H9 (cell line): ENCODE measurements at regions not wholly inside any gene's neighbourhood (a gene's known extent, or its start where the extent isn't known, plus 50 kb on each side); places are given as distances from the start of the nearest gene placed in this dataset.
A peak's percentile ranks its signal among the peaks of the same experiment; 100 is the strongest.

Experiments
- DNase-seq: peaks from one replicate; pipeline ENCODE4 v3.0.0-alpha.2; 2017
- H2AFZ ChIP-seq: one replicate; pipeline ENCODE4 v1.6.1; 2013; ENCODE audit warnings: mild to moderate bottlenecking, low read length, control low read depth, moderate library complexity
- H2AK5ac ChIP-seq: 2 replicates; pipeline ENCODE4 v1.6.1; 2013; ENCODE audit warnings: low read length, control low read depth, mixed read lengths; ENCODE audit not compliant: insufficient read length
- H2BK120ac ChIP-seq: one replicate; pipeline ENCODE4 v1.6.1; 2013; ENCODE audit warnings: low read depth, mild to moderate bottlenecking, low read length, control low read depth, inconsistent platforms; ENCODE audit not compliant: poor library complexity, severe bottlenecking
- H2BK12ac ChIP-seq: 2 replicates; pipeline ENCODE4 v1.6.1; 2013; ENCODE audit warnings: low read length, control low read depth, mixed read lengths, low read depth; ENCODE audit not compliant: insufficient read length
- H2BK15ac ChIP-seq: 2 replicates; pipeline ENCODE4 v1.6.1; 2013; ENCODE audit warnings: low read depth, low read length, control low read depth
- H2BK20ac ChIP-seq: one replicate; pipeline ENCODE4 v1.6.1; 2013; ENCODE audit warnings: low read depth, mild to moderate bottlenecking, low read length, control low read depth, inconsistent platforms; ENCODE audit not compliant: poor library complexity, severe bottlenecking
- H2BK5ac ChIP-seq: 2 replicates; pipeline ENCODE4 v1.6.1; 2013; ENCODE audit warnings: low read length, control low read depth, mixed read lengths; ENCODE audit not compliant: insufficient read length
- H3K14ac ChIP-seq: 2 replicates; pipeline ENCODE4 v1.6.1; 2013; ENCODE audit warnings: low read length, control low read depth; ENCODE audit not compliant: insufficient read depth
- H3K18ac ChIP-seq: 2 replicates; pipeline ENCODE4 v1.6.1; 2013; ENCODE audit warnings: low read depth, mild to moderate bottlenecking, mixed read lengths, low read length, control low read depth; ENCODE audit not compliant: insufficient read length
- H3K23ac ChIP-seq: 2 replicates; pipeline ENCODE4 v1.6.1; 2013; ENCODE audit warnings: low read length, control low read depth, mixed read lengths, low read depth; ENCODE audit not compliant: insufficient read length
- H3K23me2 ChIP-seq: 2 replicates; pipeline ENCODE4 v1.6.1; 2013; ENCODE audit warnings: low read depth, mild to moderate bottlenecking, mixed read lengths, low read length, control low read depth; ENCODE audit not compliant: insufficient read length, poor library complexity, severe bottlenecking
- H3K27ac ChIP-seq: 2 replicates; pipeline ENCODE4 v1.5.1; 2013; ENCODE audit warnings: low read length, control low read depth, mixed read lengths, low read depth; ENCODE audit not compliant: insufficient read length
- H3K27me3 ChIP-seq: 2 replicates; pipeline ENCODE4 v1.6.1; 2013; ENCODE audit warnings: low read length, control low read depth, inconsistent platforms; ENCODE audit not compliant: insufficient read depth
- H3K4ac ChIP-seq: 2 replicates; pipeline ENCODE4 v1.6.1; 2013; ENCODE audit warnings: low read depth, mild to moderate bottlenecking, control low read depth, inconsistent platforms, low read length, moderate library complexity
- H3K4me1 ChIP-seq: 2 replicates; pipeline ENCODE4 v1.6.1; 2013; ENCODE audit warnings: low read length, control low read depth, inconsistent platforms; ENCODE audit not compliant: insufficient read depth
- H3K4me2 ChIP-seq: 2 replicates; pipeline ENCODE4 v1.6.1; 2013; ENCODE audit warnings: low read length, control low read depth, mixed read lengths; ENCODE audit not compliant: insufficient read length, insufficient read depth
- H3K56ac ChIP-seq: 2 replicates; pipeline ENCODE4 v1.6.1; 2013; ENCODE audit warnings: low read depth, mild to moderate bottlenecking, mixed read lengths, low read length, control low read depth; ENCODE audit not compliant: insufficient read length
- H3K79me1 ChIP-seq: 2 replicates; pipeline ENCODE4 v1.6.1; 2013; ENCODE audit warnings: low read depth, mild to moderate bottlenecking, moderate library complexity, low read length, control low read depth, inconsistent platforms; ENCODE audit not compliant: insufficient read depth, poor library complexity, severe bottlenecking
- H3K79me2 ChIP-seq: 2 replicates; pipeline ENCODE4 v1.6.1; 2013; ENCODE audit warnings: low read length, control low read depth, inconsistent platforms; ENCODE audit not compliant: insufficient read depth
- H3K9ac ChIP-seq: 2 replicates; pipeline ENCODE4 v1.6.1; 2013; ENCODE audit warnings: low read length, control low read depth, mixed read lengths; ENCODE audit not compliant: insufficient read length; ENCODE audit errors: extremely low read depth
- H3K9me3 ChIP-seq: one replicate; pipeline ENCODE4 v1.6.1; 2013; ENCODE audit warnings: low read depth, low read length, inconsistent platforms; ENCODE audit not compliant: control insufficient read depth
- H3T11ph ChIP-seq: one replicate; pipeline ENCODE4 v1.6.1; 2013; ENCODE audit warnings: mild to moderate bottlenecking, low read length, control low read depth, inconsistent platforms
- H4K20me1 ChIP-seq: one replicate; pipeline ENCODE4 v1.6.1; 2013; ENCODE audit not compliant: control insufficient read depth, insufficient read length, insufficient read depth
- H4K5ac ChIP-seq: 2 replicates; pipeline ENCODE4 v1.6.1; 2013; ENCODE audit warnings: low read depth, mild to moderate bottlenecking, mixed read lengths, low read length, control low read depth; ENCODE audit not compliant: insufficient read length
- H4K8ac ChIP-seq: replicated peaks from 2 replicates; pipeline ENCODE4 v1.6.1; 2013; ENCODE audit warnings: low read length, control low read depth, mixed read lengths, low read depth; ENCODE audit not compliant: insufficient read length
- H4K91ac ChIP-seq: 2 replicates; pipeline ENCODE4 v1.6.1; 2013; ENCODE audit warnings: low read depth, mild to moderate bottlenecking, moderate library complexity, mixed read lengths, low read length, control low read depth; ENCODE audit not compliant: insufficient read length
- H3K27ac Mint-ChIP-seq, 3 experiments: 2 replicates in 2 of 3; 3 replicates in 1 of 3; pipeline ENCODE4 v1.8.0; 2020 to 2021; ENCODE audit warnings: mixed read lengths in 3 of 3, mild to moderate bottlenecking in 1 of 3, moderate library complexity in 1 of 3
- H3K27me3 Mint-ChIP-seq: 2 replicates; pipeline ENCODE4 v1.8.0; 2021; ENCODE audit warnings: low read depth, mild to moderate bottlenecking, moderate library complexity, mixed read lengths
- H3K36me3 Mint-ChIP-seq, 3 experiments: 2 replicates in 2 of 3; 3 replicates in 1 of 3; pipeline ENCODE4 v1.8.0; 2020 to 2021; ENCODE audit warnings: low read depth in 3 of 3, mixed read lengths in 3 of 3; ENCODE audit not compliant: insufficient read depth in 1 of 3
- H3K4me1 Mint-ChIP-seq, 2 experiments: 2 replicates each; pipeline ENCODE4 v1.8.0; 2020; ENCODE audit warnings: mixed read lengths in 2 of 2
- H3K4me3 Mint-ChIP-seq, 2 experiments: 2 replicates in 1 of 2; 3 replicates in 1 of 2; pipeline ENCODE4 v1.8.0; 2020 to 2021; ENCODE audit warnings: mild to moderate bottlenecking in 2 of 2, mixed read lengths in 2 of 2, moderate library complexity in 1 of 2
- H3K9me3 Mint-ChIP-seq, 2 experiments: 2 replicates in 1 of 2; 3 replicates in 1 of 2; pipeline ENCODE4 v1.8.0; 2020; ENCODE audit warnings: mild to moderate bottlenecking in 2 of 2, mixed read lengths in 2 of 2, moderate library complexity in 1 of 2
- WGBS: extraction: QIAGEN DNeasy Blood & Tissue Kit; methylation state at CpG from one replicate; pipeline ENCODE4 v1.1.7; 2013; ENCODE audit warnings: missing lambda C conversion rate, low lambda C conversion rate, mixed read lengths; ENCODE audit not compliant: insufficient read length; ENCODE audit errors: extremely low coverage; 5-methylcytosine and 5-hydroxymethylcytosine counted together
- TF ChIP-seq, protein P1 (sequence below): fragments of 200-600 bp; sonication (generic); conservative IDR thresholded peaks from 3 replicates; pipeline ENCODE4 v1.8.0; 2021; ENCODE audit warnings: antibody characterized with exemption, mild to moderate bottlenecking

- H3K9me3 Mint-ChIP-seq = no peaks in the 10 kb centered on the region
- Histone ChIP-seq H2AFZ (no peak overlapping the region), H4K5ac (no peak overlapping the region), H3K79me1 (no peaks in the 10 kb centered on the region), H3K14ac (no peak overlapping the region), H3K4me1 (no peaks in the 10 kb centered on the region; the same call in 1 of the 2 replicates), H4K8ac (no peak overlapping the region), H3K27ac (no peak overlapping the region), H2AK5ac (no peak overlapping the region), H4K20me1 (no peaks in the 10 kb centered on the region), H3K79me2 (no peaks in the 10 kb centered on the region), H3T11ph (no peak overlapping the region), H2BK20ac (no peak overlapping the region), H3K56ac (no peak overlapping the region), H3K9ac (no peak overlapping the region), H3K9me3 (no peaks in the 10 kb centered on the region), H4K91ac (no peak overlapping the region), H2BK5ac (no peak overlapping the region), H3K23me2 (no peaks in the 10 kb centered on the region), H3K4me2 (no peak overlapping the region), H2BK15ac (no peak overlapping the region), H2BK12ac (no peak overlapping the region), H2BK120ac (no peak overlapping the region), H3K18ac (no peak overlapping the region), H3K27me3 (no peaks in the 10 kb centered on the region), H3K4ac (no peak overlapping the region), H3K23ac (no peak overlapping the region)
- peaks cover 22 to 24% of the 10 kb centered on the region in 2 experiments for H3K4me1 Mint-ChIP-seq
- no peaks in the 10 kb centered on the region for H3K27me3 Mint-ChIP-seq
- no peaks in the 10 kb centered on the region for H3K36me3 Mint-ChIP-seq
- WGBS = no CpG with 5 or more reads among the region's 5 CpGs
- peak overlapping the region in 2 of 3 experiments; percentile 55 to 79; a peak in 4 of 7 replicates for H3K27ac Mint-ChIP-seq
- no peak overlapping the region; a peak in 1 of 5 replicates for H3K4me3 Mint-ChIP-seq
- no peak for DNase-seq
- TF ChIP-seq, protein P1, sequence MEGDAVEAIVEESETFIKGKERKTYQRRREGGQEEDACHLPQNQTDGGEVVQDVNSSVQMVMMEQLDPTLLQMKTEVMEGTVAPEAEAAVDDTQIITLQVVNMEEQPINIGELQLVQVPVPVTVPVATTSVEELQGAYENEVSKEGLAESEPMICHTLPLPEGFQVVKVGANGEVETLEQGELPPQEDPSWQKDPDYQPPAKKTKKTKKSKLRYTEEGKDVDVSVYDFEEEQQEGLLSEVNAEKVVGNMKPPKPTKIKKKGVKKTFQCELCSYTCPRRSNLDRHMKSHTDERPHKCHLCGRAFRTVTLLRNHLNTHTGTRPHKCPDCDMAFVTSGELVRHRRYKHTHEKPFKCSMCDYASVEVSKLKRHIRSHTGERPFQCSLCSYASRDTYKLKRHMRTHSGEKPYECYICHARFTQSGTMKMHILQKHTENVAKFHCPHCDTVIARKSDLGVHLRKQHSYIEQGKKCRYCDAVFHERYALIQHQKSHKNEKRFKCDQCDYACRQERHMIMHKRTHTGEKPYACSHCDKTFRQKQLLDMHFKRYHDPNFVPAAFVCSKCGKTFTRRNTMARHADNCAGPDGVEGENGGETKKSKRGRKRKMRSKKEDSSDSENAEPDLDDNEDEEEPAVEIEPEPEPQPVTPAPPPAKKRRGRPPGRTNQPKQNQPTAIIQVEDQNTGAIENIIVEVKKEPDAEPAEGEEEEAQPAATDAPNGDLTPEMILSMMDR = no peak
Measured at GRCh38 chr1:193462629-193463320, 276.4 kb upstream of the B3GALT2 start.
